ENCODE measurements at regions not wholly inside any gene's neighbourhood (a gene's known extent, or its start where the extent isn't known, plus 50 kb on each side); places are given as distances from the start of the nearest gene placed in this dataset.
"Not testable (repeated sequence)": the region's sequence is repeated elsewhere in the genome, so short reads cannot be mapped to it uniquely, and the experiment has no call there.

DNA sequence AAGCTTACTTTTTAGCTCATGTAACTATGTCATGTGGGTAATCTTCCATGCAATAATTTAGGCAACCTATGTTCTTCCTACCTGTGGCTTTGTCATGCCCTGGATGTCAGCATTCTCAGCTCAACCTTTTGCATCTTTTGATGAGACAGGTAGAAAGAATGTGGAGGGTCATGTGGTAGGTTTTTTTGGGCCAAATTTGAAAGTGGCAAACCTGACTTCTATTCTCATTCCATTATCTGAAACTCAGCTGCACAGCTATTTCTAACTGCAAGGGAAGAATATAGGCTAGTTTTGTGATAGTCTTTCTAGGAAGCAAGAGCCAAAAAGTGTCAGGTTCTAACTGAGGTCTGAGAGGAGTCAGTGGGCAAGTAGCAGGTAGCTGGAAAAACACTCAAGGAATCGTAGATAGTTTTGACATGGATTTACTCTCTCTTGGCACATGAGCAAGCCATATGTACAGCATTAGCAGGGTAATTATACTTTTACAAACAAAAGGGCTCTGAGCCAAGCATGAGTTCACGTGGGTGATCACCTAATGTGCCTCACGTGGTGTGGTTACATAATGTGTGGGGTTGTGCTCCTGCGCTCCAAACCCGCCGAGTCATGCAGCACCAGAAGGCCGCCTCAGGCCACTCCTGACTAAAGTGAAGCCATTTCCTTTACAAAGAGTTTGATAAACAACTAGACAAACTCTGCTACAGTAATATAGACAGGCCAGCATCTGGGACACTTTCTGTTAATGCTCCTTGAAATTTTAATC is 1013.8 kb downstream of the PLA2G4A start:
- DNase-seq = peak in 1 of 2 experiments; percentile 33

DNA sequence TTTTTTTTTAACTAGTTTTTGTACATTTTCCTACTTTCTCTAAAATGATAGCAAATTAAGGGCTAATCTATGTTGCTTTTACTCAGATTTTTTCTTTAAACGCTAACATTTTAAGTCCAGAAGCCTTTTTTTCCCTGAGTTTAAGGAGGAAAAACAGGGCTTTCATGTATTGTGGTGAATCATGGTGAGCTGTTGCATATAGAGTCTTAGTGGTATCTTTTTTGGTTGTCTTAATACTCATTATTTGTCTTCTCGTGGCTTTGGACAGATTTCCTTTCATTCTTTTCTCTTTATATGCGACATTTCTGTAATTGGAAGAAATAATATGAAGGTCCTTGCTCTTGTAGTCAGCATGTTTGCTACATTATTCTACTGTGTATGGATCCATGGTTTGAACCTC is 1015.6 kb downstream of the PLA2G4A start:
- no peak for DNase-seq

DNA sequence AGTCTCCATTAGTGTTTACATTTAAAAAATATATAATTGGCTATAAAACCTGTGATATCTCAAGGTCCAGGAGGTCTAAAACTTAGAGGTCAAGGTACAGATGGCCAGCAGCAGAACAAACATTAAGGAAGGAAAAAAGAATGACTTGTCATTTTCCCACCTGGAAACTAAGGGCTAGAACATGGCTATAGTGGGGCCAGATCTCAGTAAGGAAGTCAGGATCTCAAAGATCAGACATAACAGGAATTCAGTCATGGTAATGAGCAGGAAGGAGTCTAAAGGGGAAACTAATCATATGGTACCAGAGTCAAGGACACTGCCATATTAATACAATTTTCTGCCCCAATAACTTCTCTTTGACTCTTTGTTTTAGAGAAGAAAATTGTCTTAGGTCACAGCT is 1018.8 kb downstream of the PLA2G4A start:
- no peak for DNase-seq

DNA sequence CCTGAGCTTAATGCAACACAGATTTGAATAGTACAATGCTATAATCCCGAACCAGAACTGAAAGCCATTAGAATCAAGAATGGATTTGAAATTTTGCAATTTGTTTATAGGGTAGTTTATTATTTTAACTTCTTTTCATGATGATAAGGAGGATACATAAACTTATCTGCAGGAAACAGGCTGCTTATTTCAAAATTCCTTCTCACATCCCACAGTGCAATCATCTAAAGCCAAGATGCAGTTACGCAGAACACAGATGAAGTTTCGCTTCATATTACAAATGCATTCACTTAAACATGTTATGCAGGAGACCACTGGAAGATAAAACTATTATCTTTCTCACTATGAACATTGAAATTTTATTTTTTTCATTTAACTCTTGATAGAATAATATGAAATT is 1019.6 kb downstream of the PLA2G4A start:
- DNase-seq = no peak

DNA sequence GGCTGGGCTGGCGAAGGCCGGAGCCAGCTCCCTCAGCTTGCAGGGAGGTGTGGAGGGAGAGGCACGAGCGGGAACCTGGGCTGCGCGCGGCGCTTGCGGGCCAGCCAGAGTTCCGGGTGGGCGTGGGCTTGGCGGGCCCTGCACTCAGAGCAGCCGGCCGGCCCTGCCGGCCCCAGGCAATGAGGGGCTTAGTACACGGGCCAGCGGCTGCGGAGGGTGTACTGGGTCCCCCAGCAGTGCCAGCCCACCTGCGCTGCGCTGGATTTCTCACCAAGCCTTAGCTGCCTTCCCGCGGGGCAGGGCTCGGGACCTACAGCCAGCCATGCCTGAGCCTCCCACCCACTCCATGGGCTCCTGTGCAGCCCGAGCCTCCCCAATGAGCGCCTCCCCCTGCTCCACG is 1021.4 kb downstream of the PLA2G4A start:
- DNase-seq = not testable (repeated sequence)

DNA sequence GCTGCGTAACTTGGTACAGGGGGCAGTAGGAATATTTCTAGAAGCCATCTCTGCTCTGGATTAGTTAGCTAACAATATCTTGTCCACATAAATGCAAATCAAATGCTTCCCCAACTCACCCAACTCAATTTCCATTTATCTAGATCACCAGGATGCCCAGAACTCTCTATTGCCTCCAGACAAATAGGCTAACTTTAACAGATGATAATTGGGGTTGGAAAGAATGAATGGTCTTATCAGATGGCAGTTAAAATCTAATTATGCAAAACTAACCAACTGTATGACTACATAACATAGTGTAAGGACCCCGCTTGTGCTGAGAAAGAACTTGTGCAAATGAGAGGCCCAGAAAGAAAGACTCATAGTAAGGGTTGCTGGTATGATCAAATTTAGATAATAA is 1024.8 kb downstream of the PLA2G4A start:
- DNase-seq = peak; percentile 89 to 97

DNA sequence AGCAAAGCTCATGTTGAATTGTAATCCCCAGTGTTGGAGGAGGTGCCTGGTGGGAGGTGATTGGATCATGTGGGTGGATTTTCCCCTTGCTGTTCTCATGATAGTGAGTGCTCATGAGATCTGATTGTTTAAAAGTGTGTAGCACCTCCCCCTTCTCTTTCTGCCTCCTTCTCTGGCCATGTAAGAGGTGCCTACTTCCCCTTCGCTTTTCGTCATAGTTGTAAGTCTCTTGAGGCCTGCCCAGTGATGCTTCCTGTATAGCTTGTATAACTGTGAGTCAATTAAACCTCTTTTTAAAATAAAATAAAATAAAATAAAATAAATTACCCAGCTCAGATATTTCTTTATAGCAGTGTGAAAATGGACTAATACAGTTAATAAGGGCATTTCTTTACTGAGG is 1025.7 kb downstream of the PLA2G4A start:
- no peak for DNase-seq

DNA sequence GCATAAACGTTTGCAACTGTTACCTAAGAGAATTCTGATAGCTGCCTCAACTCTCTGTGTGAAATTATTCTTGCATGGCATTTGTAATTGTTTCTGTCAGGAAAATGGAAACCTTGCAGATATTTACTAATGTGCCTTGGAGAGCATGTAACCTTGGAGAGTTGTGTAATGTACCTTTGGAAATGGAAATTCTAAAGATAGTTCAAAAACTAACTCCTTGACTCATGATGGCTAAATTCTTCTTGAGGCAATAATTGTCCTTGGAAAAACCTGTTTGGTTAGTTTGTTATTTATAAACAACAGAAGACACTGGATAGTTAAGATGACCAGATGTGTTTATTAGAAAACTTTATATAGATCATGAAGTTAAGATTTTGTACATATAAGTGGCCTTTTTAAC is 1033.8 kb downstream of the PLA2G4A start:
- no peak for DNase-seq

DNA sequence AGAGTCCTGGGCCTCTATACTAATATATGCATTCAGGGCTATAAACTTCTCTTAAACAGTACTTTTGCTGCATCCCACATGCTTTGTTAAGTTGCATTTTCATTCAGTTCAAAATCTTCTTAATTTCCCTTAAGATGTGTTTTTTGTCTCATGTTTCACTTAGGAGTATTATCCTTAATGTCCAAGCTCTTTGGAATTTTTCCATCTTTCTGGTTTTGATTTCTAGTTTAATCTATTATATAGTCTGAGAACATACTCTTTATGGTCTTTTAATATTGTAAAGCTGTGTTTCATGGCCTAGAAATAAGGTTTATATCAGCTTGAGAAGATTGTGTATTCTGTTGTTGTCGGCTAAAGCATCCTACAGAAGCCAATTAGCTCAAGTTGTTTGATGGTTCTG is 1041.8 kb downstream of the PLA2G4A start:
- DNase-seq = no peak

DNA sequence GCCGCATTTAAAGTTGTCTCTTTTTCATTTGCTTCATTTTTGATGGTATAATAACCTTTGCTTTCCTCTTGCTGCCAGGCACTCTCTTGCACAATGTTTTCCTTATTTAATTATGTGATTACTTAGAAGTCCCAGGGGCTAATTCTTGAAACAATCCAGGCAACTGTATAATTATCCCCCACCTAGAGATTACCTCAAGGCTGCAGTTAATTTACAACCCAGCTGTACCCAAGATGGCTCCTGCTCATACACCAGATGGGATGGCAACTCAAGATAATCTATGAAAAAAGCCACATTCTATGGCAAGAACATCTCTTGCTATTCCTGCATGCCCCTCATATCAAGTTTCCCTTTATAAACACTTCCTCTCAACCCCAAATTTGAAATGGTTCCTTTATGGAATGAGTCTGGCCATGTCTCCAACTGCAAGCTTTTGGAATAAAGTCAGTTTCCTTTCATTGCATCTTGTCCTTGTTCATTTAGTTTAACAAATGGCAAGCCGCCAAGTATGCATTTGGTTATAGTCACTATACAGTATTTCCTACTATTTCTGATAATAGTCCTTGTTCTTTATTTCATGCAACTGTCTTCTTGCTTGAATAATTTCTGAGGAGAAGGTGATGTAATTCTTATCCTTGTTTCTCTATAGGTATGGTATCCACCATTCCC is 1042.6 kb downstream of the PLA2G4A start:
- no peak for DNase-seq

DNA sequence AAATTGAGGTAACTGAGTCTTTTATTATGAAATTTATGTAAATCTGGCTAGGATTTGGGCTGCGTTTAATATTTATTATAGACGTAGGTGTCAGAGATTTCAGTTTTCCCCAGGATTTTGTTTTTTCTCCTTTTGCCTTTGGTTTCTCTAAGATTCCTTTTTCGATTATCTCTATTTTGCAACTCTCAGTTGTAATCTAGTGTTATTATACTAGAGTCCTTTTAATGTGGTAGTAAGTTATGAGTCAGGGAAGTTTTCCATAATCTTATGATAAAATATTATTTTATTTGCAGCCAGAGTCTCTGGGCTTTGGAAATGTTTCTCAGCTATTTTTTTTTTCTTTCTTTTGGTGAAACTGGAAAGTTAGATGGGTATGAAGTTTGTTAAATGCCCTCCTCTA is 1043.8 kb downstream of the PLA2G4A start:
- DNase-seq = no peak

DNA sequence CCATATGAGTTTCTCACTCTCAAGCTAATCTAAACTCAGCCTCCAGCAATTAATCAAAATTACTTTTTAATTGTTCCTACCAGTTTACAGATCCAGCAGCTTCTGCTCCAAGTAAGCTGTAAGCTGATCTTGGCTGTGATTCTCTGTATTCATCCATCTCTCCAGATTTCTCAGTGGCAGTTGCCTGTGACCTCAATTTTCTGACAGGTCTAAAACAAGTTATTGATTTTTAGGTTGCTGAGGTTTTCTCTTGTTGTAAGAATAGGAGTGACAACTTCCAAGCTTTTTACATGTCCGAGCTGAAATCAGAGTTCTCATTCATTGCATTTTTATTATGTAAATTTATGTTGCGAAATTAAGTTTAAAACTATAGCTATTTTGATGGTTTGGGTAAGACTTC is 1044.4 kb downstream of the PLA2G4A start:
- DNase-seq = no peak

DNA sequence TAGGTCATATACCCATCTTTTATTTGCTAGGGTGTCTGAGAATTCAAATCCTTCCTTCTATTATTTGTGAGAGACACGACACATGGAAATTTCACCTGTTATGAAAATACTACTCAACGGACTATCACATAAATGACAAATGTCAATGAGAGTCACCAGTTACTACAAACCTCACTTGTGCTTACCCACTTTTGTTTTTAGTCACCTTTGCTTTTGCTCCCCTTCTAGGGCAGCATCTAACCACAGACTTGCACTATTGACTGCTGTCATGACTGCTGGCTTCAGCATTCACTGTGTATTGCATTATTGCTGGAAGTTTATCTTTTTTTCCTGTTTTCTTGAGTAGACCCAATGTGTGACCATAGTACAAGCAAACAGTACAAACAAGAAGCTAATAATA is 1048.0 kb downstream of the PLA2G4A start:
- peak; percentile 14 to 34 for DNase-seq

DNA sequence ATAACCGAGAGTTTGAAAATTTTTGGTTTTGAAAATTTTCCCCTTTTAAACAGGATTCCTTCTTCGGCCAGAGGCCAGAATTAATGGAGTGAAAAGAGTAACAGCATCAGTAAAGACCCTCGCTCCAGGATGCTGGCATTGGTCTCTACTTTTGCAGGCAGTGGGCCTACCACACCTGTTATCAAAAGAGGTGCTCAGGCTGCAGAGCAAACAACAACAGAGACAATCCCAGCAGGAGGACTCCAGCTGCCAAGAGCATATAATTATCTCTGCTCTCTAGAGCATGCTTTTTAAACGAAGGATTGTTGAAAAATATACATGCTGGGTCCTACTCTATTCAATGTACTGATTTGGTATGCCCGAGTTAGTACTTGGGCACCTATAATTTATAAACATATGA is 1048.5 kb downstream of the PLA2G4A start:
- no peak for DNase-seq

DNA sequence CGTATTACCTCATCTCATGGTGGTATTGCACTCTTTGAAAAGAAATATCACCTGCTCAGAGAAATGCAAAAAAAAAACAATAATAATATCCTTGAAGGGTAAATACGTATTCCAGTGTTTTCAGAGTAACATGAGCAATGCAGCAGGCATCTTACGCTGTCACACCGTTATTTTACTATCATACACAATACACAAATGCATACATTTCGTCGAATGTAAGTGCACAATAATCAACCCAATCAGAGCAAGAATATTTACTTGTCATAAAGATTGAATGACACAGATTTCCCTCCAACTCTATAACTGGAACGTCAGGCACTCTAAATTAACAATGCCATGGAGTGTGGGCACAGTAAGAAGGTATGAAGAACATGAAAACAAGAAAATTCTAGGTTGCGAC is 1050.1 kb downstream of the PLA2G4A start:
- DNase-seq = no peak

DNA sequence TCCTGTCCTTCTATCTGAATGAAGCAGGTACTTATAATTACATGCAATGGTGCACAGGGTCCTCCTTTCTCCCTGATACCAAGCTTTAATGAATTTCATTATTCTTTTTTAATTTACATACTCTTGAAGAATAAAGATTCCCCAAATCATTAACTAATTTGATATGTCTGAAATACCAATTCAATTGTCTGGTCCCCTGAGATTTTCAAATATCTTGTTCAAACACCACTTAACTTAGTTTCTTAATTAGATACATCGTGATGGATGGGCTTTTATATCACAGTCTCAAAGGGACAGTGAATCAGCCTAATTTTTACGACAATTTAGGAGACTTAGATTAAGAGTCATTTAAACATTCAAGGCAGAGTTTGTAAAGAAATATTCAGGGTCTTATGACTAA is 1054.6 kb downstream of the PLA2G4A start:
- no peak for DNase-seq

DNA sequence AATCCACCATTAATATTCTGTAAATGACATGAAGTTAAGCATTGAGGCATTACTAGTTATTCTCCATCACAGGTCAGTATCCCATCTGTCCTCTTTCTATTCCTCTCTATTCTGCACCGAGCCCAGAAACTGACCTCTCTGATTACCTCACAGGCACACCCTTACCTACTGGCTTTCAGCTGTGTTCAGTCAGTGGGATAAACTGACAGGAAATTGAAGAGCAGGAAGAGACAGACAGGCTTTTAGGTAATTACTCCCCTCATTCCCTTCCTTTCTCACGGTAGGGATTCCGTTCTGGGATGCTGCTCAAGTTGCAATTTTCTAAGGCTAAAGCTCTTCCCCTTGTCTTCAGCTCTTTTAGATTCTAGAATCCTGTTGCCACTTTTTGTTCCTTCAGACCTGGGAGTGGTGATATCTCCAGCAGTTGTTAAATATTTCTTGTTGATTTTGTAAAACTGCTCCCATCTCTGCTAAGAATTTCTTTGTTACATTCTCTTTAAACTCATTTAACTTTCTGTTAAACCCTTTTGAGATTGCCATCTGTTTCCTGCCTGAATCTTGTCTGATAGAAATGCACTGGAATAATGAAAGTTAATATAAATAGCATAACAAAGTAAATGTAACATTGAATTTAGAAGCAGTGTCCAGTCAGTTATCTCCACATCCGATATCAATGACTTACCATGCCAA is 1063.4 kb downstream of the PLA2G4A start:
- no peak for DNase-seq

DNA sequence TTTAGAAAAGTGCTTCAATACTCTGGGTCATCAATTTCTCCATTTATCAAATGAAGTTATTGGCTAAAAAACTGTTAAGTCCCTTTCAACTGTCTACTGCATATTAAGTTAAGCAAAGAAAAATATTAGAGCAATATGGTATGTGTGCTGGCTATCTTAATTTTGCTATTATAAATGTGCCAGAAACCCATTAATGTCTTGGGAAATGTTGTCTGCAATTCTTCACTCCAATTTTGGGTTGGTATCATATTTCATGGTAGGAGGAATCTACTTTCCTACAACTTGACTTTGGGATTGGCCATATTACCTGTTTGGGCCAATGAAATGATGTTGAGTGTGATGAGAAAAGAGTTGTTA is 1063.9 kb downstream of the PLA2G4A start:
- no peak for DNase-seq

DNA sequence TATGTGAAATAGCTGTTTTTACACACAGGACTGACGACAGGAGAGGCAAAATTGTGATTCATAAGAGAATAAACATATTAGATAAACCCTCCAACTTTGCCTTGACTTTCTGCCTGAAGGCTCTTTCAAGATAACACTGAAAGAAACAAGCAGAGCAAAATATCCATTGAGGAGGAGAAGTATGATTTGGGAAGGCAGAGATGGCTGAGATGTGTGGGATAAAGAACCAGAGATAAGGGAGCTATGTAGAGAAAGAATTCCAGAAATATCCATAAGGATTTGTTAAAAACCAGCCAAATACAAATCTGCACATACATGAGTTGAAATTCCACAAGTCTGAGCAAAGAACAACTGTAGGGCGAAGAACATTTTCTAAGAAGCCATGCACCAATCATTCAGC is 1064.7 kb downstream of the PLA2G4A start:
- DNase-seq = no peak

DNA sequence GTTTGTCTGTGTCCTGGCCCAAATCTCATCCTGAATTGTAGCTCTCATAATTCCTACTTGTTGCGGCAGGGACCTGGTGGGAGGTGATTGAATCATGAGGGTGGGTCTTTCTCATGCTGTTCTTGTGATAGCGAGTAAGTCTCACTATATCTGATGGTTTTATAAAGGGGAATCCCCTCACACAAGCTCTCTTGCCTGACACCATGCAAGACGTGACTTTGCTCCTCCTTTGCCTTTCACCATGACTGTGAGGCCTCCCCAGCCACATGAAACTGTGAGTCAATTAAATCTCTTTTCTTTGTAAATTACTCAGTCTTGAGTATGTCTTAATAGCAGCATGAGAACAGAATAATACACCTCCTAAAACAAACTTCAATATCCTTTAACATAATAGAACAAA is 1065.6 kb downstream of the PLA2G4A start:
- no peak for DNase-seq

DNA sequence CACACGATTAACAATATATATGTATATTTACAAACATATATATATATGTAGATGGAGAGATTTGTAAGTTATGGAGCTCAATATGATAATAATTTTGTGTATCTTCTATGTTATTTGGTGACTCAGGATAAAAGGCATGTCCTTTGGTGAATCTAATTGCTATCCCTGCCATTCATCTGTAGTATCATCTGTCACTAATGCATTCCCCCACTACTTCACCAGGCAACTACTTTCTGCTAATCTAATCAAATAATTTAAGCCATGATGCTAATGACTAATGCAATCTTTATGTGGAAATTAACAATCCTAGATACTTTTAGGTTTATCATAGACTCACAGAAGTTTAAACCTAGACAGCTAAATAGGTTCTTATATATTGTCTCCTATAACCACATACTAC is 1074.5 kb downstream of the PLA2G4A start:
- DNase-seq = no peak

DNA sequence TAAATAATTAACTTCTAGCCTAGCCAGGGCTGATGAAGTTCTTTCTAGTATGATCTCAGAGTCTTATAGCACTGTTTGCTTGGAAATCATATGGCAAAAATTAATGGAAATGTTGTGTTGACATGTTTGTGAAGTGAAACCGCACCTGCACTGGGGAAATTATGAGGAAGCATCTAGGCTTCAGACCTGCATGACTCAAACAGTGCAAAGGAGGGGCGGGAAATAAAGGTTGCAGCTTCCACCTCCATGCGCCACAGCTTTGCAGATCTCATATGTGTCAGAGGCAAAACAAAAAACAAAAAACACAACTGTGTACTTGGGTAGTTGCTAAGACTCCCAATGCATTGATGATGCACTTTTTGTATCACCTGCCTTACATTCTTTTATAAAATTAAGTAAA is 1080.6 kb downstream of the PLA2G4A start:
- DNase-seq = no peak

DNA sequence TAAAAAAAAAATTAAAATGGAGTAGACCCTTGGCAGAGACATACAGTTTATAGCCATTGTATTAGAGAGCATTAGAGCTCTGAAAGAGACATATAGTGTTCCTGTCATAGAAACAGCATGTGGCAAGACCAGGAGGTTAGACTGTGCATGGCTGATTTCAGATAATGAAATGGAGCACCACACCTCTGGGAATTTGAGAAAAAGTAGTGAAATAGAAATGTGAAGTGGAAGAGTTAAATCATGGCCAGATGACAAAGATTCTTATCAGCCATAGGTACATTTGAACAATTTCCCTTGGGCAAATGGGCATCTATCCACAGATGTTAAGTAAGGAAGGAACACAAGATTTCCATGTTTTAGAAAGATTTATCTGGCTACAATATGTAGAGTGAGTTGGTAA is 1083.1 kb downstream of the PLA2G4A start:
- DNase-seq = no peak

DNA sequence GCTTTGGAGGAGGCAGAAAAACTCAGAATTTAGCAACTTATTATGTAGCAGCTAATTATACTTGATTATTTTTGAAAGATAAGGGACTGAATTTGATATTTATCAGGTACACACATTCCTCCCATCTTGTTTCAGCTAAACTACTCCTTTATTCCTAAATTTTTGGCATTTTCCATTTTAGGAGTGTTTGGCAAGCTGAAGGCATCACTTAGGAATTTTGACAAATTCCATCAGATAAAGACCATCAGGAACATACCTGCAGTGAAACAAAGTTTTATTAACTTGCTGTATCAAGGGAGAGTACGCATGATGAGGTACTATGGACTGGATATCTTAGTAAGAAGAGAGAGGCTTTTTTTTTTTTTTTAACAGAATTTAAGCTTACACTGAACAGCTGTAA is 1092.2 kb downstream of the PLA2G4A start:
- DNase-seq = no peak
